Gastrocnemius medialis (tissue), 4 donors: ENCODE measurements at regions not wholly inside any gene's neighbourhood (a gene's known extent, or its start where the extent isn't known, plus 50 kb on each side); places are given as distances from the start of the nearest gene placed in this dataset.

Experiments used
- ATAC-seq, 2 donors: fragments of 150-250 bp; one replicate each; pipeline ENCODE4 v1.9.1; 2016
- DNase-seq, 2 donors: peaks; one replicate each; pipeline ENCODE4 v3.0.0-alpha.2; 2019
- H3K27ac ChIP-seq, 4 donors: fragments of 200-600 bp; sonication (generic); 1 replicate in 1 of 4; 2 replicates in 3 of 4; pipeline ENCODE4 v1.5.1; 2016 to 2018; ENCODE audit warnings: mild to moderate bottlenecking in 2 of 4, moderate library complexity in 1 of 4
- H3K27me3 ChIP-seq, 3 donors: fragments of 200-600 bp; sonication (generic) in 2 of 3; 1 replicate in 1 of 3; 2 replicates in 2 of 3; pipeline versions ENCODE4 v1.5.1 to v1.6.0; 2016 to 2019; ENCODE audit warnings: mild to moderate bottlenecking in 1 of 3, moderate library complexity in 1 of 3
- H3K36me3 ChIP-seq, 2 donors: fragments of 200-600 bp; sonication (generic) in 1 of 2; one replicate each; pipeline ENCODE4 v1.5.1; 2017 to 2018
- H3K4me1 ChIP-seq, 2 donors: fragments of 200-600 bp; sonication (generic) in 1 of 2; one replicate each; pipeline ENCODE4 v1.5.1; 2016 to 2017; ENCODE audit warnings: mild to moderate bottlenecking in 2 of 2
- H3K4me3 ChIP-seq, 4 donors: fragments of 200-600 bp; sonication (generic) in 3 of 4; 1 replicate in 1 of 4; 2 replicates in 3 of 4; pipeline ENCODE4 v1.5.1; 2016 to 2019; ENCODE audit warnings: mild to moderate bottlenecking in 2 of 4
- H3K9me3 ChIP-seq, 3 donors: fragments of 200-600 bp; sonication (generic) in 2 of 3; 1 replicate in 1 of 3; 2 replicates in 2 of 3; pipeline ENCODE4 v1.5.1; 2016 to 2019
- CTCF ChIP-seq, 5 experiments: fragments of 450-650 bp in 3 of 5; fragments of 200-600 bp in 2 of 5; sonication (generic) in 2 of 5; IDR thresholded peaks in 4 of 5; conservative IDR thresholded peaks in 1 of 5; 1 replicate in 4 of 5; 2 replicates in 1 of 5; pipeline ENCODE4 v1.5.1; 2016 to 2019; ENCODE audit warnings: antibody characterized with exemption in 5 of 5, mild to moderate bottlenecking in 3 of 5, moderate library complexity in 3 of 5
- POLR2A ChIP-seq, 2 donors: fragments of 450-650 bp; IDR thresholded peaks; one replicate each; pipeline ENCODE4 v1.6.1; 2017; ENCODE audit warnings: antibody characterized with exemption in 2 of 2, mild to moderate bottlenecking in 2 of 2, moderate library complexity in 2 of 2
- in situ Hi-C, 4 donors: fragments of 200-750 bp; cut with MboI; loops; one replicate each; pipeline versions ENCODE4 v1.15.0 to v1.8.0; 2017; ENCODE audit warnings: low sequenced_read_pairs in 4 of 4
- intact Hi-C: fragments of 100-400 bp; cut with DNase I; formaldehyde crosslinking; loops from one replicate; pipeline ENCODE4 v1.15.1; 2023; ENCODE audit warnings: low total_unique reads

DNA sequence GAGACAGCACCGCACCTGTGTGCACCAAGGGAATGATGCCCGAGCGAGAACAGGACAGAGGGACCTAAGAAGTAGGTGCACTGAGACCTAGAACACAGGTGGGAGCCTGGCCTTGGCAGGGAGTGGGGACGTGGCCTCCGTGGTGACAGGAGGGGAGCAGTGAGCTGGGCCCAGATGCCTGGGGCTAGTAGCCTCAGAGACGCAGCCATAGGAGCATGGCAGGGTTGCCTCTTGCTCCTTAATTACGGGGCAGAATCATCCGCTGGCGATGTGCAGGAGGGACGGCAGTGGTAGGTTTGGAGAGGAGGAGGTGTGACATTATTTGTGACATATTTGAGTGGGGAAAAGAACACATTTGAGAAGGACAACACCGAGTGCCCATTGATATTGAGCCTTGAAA is 57.0 kb upstream of the HPCAL1 start:
- H3K27me3 ChIP-seq = no peaks in the 10 kb centered on the region
- H3K9me3 ChIP-seq = peaks cover 0 to 10% (median 0%) of the 10 kb centered on the region in 3 donors
- in situ Hi-C loops (no loop called here), intact Hi-C loops (no loop called here)
- no peaks in the 10 kb centered on the region for H3K36me3 ChIP-seq
- no peak overlapping the region for H3K27ac ChIP-seq
- DNase-seq (no peak), ATAC-seq (no peak)
- no peak overlapping the region for H3K4me3 ChIP-seq
- no peak for TF ChIP-seq POLR2A (IDR thresholded peaks at IDR 0.05)
- no peak for TF ChIP-seq CTCF (IDR thresholded peaks at IDR 0.05 in 4 of 5, conservative IDR thresholded peaks at IDR 0.05 in 1 of 5)
- H3K4me1 ChIP-seq = no peaks in the 10 kb centered on the region

DNA sequence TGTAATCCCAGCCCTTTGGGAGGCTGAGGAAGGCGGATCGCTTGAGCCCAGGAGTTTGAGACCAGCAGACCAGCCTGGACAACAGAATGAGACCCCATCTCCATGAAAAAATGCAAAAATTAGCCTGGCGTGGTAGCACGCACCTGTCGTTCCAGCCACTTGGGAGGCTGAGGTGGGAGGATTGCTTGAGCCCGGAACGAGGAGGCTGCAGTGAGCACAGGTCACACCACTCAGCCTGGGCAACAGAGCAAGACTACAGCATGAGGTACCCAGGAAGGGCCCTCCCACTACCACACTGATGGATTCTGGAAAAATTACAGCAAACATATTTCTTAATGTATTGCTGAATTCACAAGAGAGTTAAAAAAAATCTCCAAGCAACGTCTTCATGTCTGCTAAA is 56.3 kb upstream of the HPCAL1 start:
- H3K27me3 ChIP-seq = no peaks in the 10 kb centered on the region
- H3K4me3 ChIP-seq = no peak overlapping the region
- DNase-seq = no peak
- H3K4me1 ChIP-seq = no peaks in the 10 kb centered on the region
- intact Hi-C loops (no loop called here), in situ Hi-C loops (no loop called here)
- TF ChIP-seq CTCF (IDR thresholded peaks at IDR 0.05 in 4 of 5, conservative IDR thresholded peaks at IDR 0.05 in 1 of 5) = no peak
- no peak for TF ChIP-seq POLR2A (IDR thresholded peaks at IDR 0.05)
- H3K9me3 ChIP-seq = peaks cover 0 to 10% (median 0%) of the 10 kb centered on the region in 3 donors
- no peak overlapping the region for H3K27ac ChIP-seq
- no peaks in the 10 kb centered on the region for H3K36me3 ChIP-seq
- ATAC-seq = no peak

DNA sequence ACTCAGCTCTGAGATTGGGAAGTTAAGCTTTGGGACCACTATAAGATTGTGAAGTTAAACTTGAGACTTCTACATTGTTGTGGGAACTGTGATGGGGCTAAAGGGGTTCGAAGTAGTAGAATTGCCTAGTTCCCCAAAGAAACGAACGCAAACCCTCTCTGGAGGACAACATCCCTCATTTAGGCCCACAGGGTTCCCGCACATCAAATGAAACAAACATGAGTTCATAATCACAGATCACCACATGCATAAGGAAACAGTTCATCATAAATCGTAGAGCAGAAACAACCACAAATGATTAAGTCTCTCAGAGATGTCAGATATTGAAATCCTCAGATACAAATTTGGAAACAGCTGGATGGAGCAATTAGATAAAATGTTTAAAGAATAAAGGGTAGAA is 55.9 kb upstream of the HPCAL1 start:
- Histone ChIP-seq H3K4me1 (no peaks in the 10 kb centered on the region), H3K4me3 (no peak overlapping the region), H3K36me3 (no peaks in the 10 kb centered on the region), H3K27me3 (no peaks in the 10 kb centered on the region), H3K9me3 (peaks cover 0 to 10% (median 0%) of the 10 kb centered on the region in 3 donors), H3K27ac (no peak overlapping the region)
- ATAC-seq = no peak
- intact Hi-C loops (no loop called here), in situ Hi-C loops (no loop called here)
- DNase-seq = no peak
- TF ChIP-seq POLR2A (IDR thresholded peaks at IDR 0.05) (no peak), CTCF (IDR thresholded peaks at IDR 0.05 in 4 of 5, conservative IDR thresholded peaks at IDR 0.05 in 1 of 5) (no peak)

DNA sequence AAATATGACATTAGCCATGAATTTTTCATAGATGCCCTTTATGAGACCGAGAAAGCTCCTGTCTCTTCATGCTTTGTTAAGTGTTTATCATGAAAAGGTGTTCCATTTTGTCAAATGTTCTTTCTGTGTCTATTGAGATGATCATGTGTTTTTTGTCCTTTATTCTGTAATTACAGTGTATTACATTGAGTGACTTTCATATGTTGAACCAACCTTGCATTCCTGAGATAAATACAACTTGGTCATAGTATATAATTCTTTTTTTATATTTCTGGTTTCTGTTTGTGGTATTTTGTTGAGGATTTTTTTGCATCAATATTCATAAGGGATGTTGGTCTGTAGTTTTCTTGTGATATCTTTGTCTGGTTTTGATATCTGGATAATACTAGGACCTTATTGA is 52.9 kb upstream of the HPCAL1 start:
- ATAC-seq = no peak
- TF ChIP-seq CTCF (IDR thresholded peaks at IDR 0.05 in 4 of 5, conservative IDR thresholded peaks at IDR 0.05 in 1 of 5) (no peak), POLR2A (IDR thresholded peaks at IDR 0.05) (no peak)
- no peaks in the 10 kb centered on the region for H3K4me1 ChIP-seq
- intact Hi-C loops (no loop called here), in situ Hi-C loops (no loop called here)
- no peak for DNase-seq
- peaks cover 0 to 10% (median 0%) of the 10 kb centered on the region in 3 donors for H3K9me3 ChIP-seq
- H3K27me3 ChIP-seq = no peaks in the 10 kb centered on the region
- no peaks in the 10 kb centered on the region for H3K36me3 ChIP-seq
- H3K4me3 ChIP-seq = no peak overlapping the region
- H3K27ac ChIP-seq = no peak overlapping the region

DNA sequence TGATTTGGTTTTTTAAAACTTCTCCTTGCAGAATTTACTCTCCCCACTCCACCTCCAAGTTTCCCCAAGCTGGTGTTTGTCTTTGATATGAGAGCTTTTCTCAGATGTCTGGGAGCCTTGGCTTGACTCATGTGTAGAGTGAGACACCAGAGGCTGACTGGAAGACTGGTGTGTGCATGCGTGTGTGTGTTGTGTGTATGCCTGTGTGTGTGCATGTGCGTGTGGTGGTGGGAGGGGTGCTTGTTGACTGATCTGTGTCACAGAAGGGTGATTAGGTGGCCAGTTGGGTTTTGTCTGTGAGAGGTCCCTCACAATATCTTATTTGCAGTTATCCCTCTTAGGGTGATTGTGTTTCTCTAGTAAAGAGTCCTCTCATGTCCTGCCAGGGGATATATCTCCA is 50.5 kb upstream of the HPCAL1 start:
- intact Hi-C loops (no loop called here), in situ Hi-C loops (no loop called here)
- Histone ChIP-seq H3K4me1 (no peaks in the 10 kb centered on the region), H3K27me3 (no peaks in the 10 kb centered on the region), H3K27ac (no peak overlapping the region), H3K9me3 (peaks cover 0 to 10% (median 0%) of the 10 kb centered on the region in 3 donors), H3K36me3 (no peaks in the 10 kb centered on the region), H3K4me3 (no peak overlapping the region)
- TF ChIP-seq POLR2A (IDR thresholded peaks at IDR 0.05) = no peak
- TF ChIP-seq CTCF (IDR thresholded peaks at IDR 0.05 in 4 of 5, conservative IDR thresholded peaks at IDR 0.05 in 1 of 5) = no peak
- ATAC-seq (no peak), DNase-seq (no peak)
